ENCODE measurements at regions not wholly inside any gene's neighbourhood (a gene's known extent, or its start where the extent isn't known, plus 50 kb on each side); places are given as distances from the start of the nearest gene placed in this dataset.

DNA sequence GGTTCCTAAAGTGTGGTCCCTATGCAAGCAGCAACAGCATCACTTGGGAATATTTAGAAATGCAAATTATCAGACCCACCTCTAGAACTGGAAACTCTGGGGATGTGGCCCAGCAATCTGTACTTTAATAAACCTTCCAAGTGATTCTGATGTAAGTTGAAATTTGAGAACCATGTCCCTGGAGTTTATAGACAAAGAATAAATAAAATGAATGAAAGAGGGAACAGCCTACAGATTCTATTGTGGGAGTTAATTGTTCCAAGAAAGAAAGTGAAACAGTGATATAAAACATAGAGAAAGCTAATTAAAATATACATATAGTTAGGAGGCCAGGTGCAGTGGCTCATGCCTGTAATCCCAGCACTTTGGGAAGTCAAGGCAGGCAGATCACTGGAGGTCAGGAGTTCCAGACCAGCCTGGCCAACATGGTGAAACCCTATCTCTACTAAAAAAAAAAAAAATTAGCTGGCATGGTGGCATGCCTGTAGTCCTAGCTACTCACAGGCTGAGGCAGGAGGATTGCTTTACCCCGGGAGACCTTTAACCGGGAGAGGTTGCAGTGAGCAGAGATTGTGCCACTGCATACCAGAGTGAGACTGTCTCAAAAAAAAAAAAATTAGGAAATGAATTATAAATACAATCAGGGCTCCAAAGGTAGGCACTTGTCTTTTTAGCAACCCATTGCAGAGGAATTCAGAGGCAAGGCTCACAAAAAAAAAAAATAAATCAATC is 507.5 kb downstream of the NAV3 start:
- ChIA-PET CTCF (no interaction called here), POLR2A (interaction anchor here (0.6 kb wide), 1 partner anchor 286 kb away, joined by 3 read pairs; no protein-coding TSS in a partner anchor)
- ATAC-seq (ENCODE audit: poor library complexity) (no peak), DNase-seq (no peak)
- H3K36me3 Mint-ChIP-seq (ENCODE audit: low read depth): no peaks in the 10 kb centered on the region
- Histone ChIP-seq H3K27me3 (ENCODE audit: control insufficient read depth in 1 of 2, insufficient read depth in 2 of 2, low read length in 2 of 2) (no peaks in the 10 kb centered on the region), H3K4me3 (ENCODE audit: low read length) (no peak overlapping the region), H3K4me1 (ENCODE audit: insufficient read depth, low read length) (no peaks in the 10 kb centered on the region), H3K36me3 (ENCODE audit: insufficient read depth, low read length) (no peaks in the 10 kb centered on the region), H3K27ac (ENCODE audit: low read depth in 1 of 2, low read length in 2 of 2) (no peak overlapping the region), H3K9me3 (ENCODE audit: control insufficient read depth in 1 of 2, insufficient read depth in 1 of 2, low read length in 2 of 2) (peaks cover 0 to 11% of the 10 kb centered on the region in 2 experiments)
- no peak overlapping the region for H3K27ac Mint-ChIP-seq
- no peak for TF ChIP-seq CTCF (IDR thresholded peaks at IDR 0.05)
- H3K4me3 Mint-ChIP-seq: no peak overlapping the region
- H3K9me3 Mint-ChIP-seq: peaks cover 7% of the 10 kb centered on the region
- intact Hi-C loops (cut with DNase I, micrococcal nuclease): no loop called here
- H3K4me1 Mint-ChIP-seq (ENCODE audit: low read depth): no peaks in the 10 kb centered on the region
- H3K27me3 Mint-ChIP-seq: no peaks in the 10 kb centered on the region

DNA sequence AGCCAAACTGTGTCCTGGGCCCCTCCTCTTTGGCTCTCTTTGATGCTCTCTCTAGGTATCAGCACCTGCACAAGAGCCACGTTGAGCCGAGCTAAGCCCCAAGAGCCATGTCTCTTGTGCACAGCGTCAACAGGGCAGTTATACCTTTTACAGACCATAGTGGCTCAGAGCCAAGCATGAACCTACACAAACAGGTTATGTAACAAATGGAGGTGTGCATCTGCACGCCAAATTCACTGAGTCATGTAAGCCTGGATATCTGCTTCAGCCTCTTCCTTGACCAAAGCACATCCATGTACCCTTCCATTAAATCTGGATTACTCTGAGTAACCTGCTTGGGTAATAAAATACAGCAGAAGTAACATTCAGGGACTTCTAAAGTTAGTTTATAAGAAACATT is 509.7 kb downstream of the NAV3 start:
- no peak overlapping the region for H3K27ac ChIP-seq (ENCODE audit: low read depth in 1 of 2, low read length in 2 of 2)
- POLR2A ChIA-PET: no interaction called here
- H3K27me3 Mint-ChIP-seq: no peaks in the 10 kb centered on the region
- H3K4me1 ChIP-seq (ENCODE audit: insufficient read depth, low read length): no peaks in the 10 kb centered on the region
- no peak overlapping the region for H3K4me3 Mint-ChIP-seq
- no peak for TF ChIP-seq CTCF (IDR thresholded peaks at IDR 0.05)
- H3K36me3 ChIP-seq (ENCODE audit: insufficient read depth, low read length): no peaks in the 10 kb centered on the region
- intact Hi-C loops (cut with DNase I, micrococcal nuclease): no loop called here
- no peak overlapping the region for H3K4me3 ChIP-seq (ENCODE audit: low read length)
- H3K4me1 Mint-ChIP-seq (ENCODE audit: low read depth): no peaks in the 10 kb centered on the region
- ATAC-seq (ENCODE audit: poor library complexity): no peak
- H3K9me3 ChIP-seq (ENCODE audit: control insufficient read depth in 1 of 2, insufficient read depth in 1 of 2, low read length in 2 of 2): peaks cover 0 to 11% of the 10 kb centered on the region in 2 experiments
- H3K27me3 ChIP-seq (ENCODE audit: control insufficient read depth in 1 of 2, insufficient read depth in 2 of 2, low read length in 2 of 2): no peaks in the 10 kb centered on the region
- peaks cover 9% of the 10 kb centered on the region for H3K9me3 Mint-ChIP-seq
- CTCF ChIA-PET: no interaction called here
- no peaks in the 10 kb centered on the region for H3K36me3 Mint-ChIP-seq (ENCODE audit: low read depth)
- DNase-seq: no peak
- no peak overlapping the region for H3K27ac Mint-ChIP-seq

DNA sequence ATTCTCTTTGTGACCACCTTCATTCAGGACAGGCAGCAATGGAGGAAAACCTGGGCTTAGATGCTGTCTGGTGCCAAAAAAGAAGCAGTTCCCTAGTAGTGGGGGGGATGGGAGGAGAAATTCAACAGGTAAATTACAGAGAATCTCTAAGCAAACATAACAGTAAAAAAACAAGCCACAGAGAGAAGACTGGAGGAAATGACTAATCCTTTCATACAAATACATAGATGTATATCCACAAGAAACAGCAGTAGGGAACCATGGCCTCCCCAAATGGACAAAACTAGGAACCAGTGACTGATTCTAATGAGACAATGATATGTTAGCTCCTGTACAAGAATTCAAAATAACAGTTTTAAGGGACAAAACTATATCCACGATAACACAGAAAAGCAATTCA is 513.0 kb downstream of the NAV3 start:
- H3K4me1 Mint-ChIP-seq (ENCODE audit: low read depth): no peaks in the 10 kb centered on the region
- peaks cover 19% of the 10 kb centered on the region for H3K9me3 Mint-ChIP-seq
- CTCF ChIA-PET: no interaction called here
- no peak overlapping the region for H3K4me3 ChIP-seq (ENCODE audit: low read length)
- TF ChIP-seq CTCF (IDR thresholded peaks at IDR 0.05): no peak
- ATAC-seq (ENCODE audit: poor library complexity) (no peak), DNase-seq (no peak)
- POLR2A ChIA-PET: no interaction called here
- H3K36me3 ChIP-seq (ENCODE audit: insufficient read depth, low read length): no peaks in the 10 kb centered on the region
- H3K9me3 ChIP-seq (ENCODE audit: control insufficient read depth in 1 of 2, insufficient read depth in 1 of 2, low read length in 2 of 2): peaks cover 4 to 5% of the 10 kb centered on the region in 2 experiments
- H3K4me1 ChIP-seq (ENCODE audit: insufficient read depth, low read length): no peaks in the 10 kb centered on the region
- H3K27ac ChIP-seq (ENCODE audit: low read depth in 1 of 2, low read length in 2 of 2): no peak overlapping the region
- no peaks in the 10 kb centered on the region for H3K36me3 Mint-ChIP-seq (ENCODE audit: low read depth)
- no peak overlapping the region for H3K27ac Mint-ChIP-seq
- no peaks in the 10 kb centered on the region for H3K27me3 ChIP-seq (ENCODE audit: control insufficient read depth in 1 of 2, insufficient read depth in 2 of 2, low read length in 2 of 2)
- no peak overlapping the region for H3K4me3 Mint-ChIP-seq
- no peaks in the 10 kb centered on the region for H3K27me3 Mint-ChIP-seq
- intact Hi-C loops (cut with DNase I, micrococcal nuclease): no loop called here
